ES-I3 (cell line): ENCODE measurements at regions not wholly inside any gene's neighbourhood (a gene's known extent, or its start where the extent isn't known, plus 50 kb on each side); places are given as distances from the start of the nearest gene placed in this dataset.

ENCODE experiments used
- H3K36me3 ChIP-seq: 2 replicates; pipeline ENCODE4 v1.6.1; 2013; ENCODE audit warnings: mild to moderate bottlenecking, low read length, control low read depth, moderate library complexity; ENCODE audit not compliant: insufficient read depth
- H3K4me1 ChIP-seq: 2 replicates; pipeline ENCODE4 v1.6.1; 2013; ENCODE audit warnings: mild to moderate bottlenecking, control low read depth, low read length; ENCODE audit not compliant: insufficient read depth
- H3K9ac ChIP-seq: 2 replicates; pipeline ENCODE4 v1.6.1; 2013; ENCODE audit warnings: low read depth, mild to moderate bottlenecking, low read length, moderate library complexity
- H3K9me3 ChIP-seq: 2 replicates; pipeline ENCODE4 v1.6.1; 2013; ENCODE audit warnings: mild to moderate bottlenecking, low read length, moderate library complexity; ENCODE audit not compliant: control insufficient read depth, insufficient read depth

- no peaks in the 10 kb centered on the region for H3K36me3 ChIP-seq
- H3K9ac ChIP-seq, result no peak overlapping the region
- no peaks in the 10 kb centered on the region for H3K9me3 ChIP-seq
- peaks cover 23% of the 10 kb centered on the region; the same call in 1 of the 2 replicates for H3K4me1 ChIP-seq
These were observed 219.3 kb upstream of the FLRT2 start for GRCh38 chr14:85310491-85311272.

- Histone ChIP-seq H3K4me1 (peaks cover 30% of the 10 kb centered on the region), H3K9ac (no peak overlapping the region), H3K36me3 (no peaks in the 10 kb centered on the region), H3K9me3 (no peaks in the 10 kb centered on the region)
These were observed 216.3 kb upstream of the FLRT2 start for GRCh38 chr14:85313560-85314207.

DNA sequence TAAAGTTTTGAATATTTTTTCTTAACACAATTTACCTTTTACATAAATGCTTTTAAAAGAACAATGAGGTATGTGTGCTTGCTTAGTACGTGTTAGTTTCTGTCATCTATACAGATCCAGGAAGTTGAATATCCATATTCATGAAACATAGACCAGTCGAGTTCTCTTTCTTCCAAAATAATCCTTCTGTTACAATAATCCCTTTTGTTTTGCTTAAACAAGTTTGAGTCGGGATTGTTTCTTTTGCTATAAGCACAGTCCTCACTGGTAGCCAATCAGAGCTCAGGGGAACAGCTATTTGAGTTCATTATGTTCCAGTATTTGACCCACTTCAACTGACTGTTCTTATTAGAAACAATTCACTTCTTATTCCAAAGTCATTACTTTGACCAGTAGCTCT is 214.7 kb upstream of the FLRT2 start:
- no peaks in the 10 kb centered on the region for H3K36me3 ChIP-seq
- no peak overlapping the region for H3K9ac ChIP-seq
- no peaks in the 10 kb centered on the region for H3K9me3 ChIP-seq

DNA sequence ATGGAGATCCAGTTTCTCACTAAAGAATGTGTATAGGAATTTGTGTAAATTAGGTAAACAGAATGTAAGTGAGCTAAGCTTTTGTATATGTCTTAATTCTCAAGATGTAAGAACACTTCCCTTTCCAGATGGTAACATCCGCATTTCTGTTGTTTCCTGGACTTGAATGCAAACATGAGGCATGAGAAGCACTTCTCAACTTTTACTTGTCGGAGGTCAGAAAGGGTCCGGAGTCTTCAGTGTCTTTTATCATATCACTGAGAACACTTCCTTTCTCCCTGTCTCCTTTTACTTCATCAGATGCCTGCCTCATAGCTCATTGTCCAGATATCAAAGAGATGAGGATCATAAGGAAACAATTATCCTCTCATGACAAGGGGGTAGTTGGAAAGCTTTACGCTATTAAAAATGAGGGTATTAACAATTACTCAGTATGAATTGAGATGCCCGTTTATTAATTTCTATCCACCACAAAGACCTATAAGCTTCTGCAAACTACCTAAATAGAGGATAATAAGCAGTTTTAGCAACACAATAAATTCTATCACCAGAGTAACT is 214.1 kb upstream of the FLRT2 start:
- Histone ChIP-seq H3K4me1 (peaks cover 19% of the 10 kb centered on the region), H3K36me3 (no peaks in the 10 kb centered on the region), H3K9ac (no peak overlapping the region), H3K9me3 (no peaks in the 10 kb centered on the region)

More for the DNA sequence above, 214.7 kb upstream of the FLRT2 start:
- H3K4me1 ChIP-seq, result peaks cover 19% of the 10 kb centered on the region

GRCh38 chr14:85316701-85317410 is 213.1 kb upstream of the FLRT2 start:
- H3K36me3 ChIP-seq, result no peaks in the 10 kb centered on the region
- no peaks in the 10 kb centered on the region for H3K9me3 ChIP-seq
- peaks cover 19% of the 10 kb centered on the region for H3K4me1 ChIP-seq
- H3K9ac ChIP-seq, result no peak overlapping the region

GRCh38 chr14:85317491-85318021 is 212.4 kb upstream of the FLRT2 start:
- Histone ChIP-seq H3K9ac (no peak overlapping the region), H3K9me3 (no peaks in the 10 kb centered on the region), H3K4me1 (peaks cover 18% of the 10 kb centered on the region), H3K36me3 (no peaks in the 10 kb centered on the region)

- H3K4me1 ChIP-seq, result peaks cover 14% of the 10 kb centered on the region
- H3K9me3 ChIP-seq, result no peaks in the 10 kb centered on the region
- no peak overlapping the region for H3K9ac ChIP-seq
- H3K36me3 ChIP-seq, result no peaks in the 10 kb centered on the region
These were observed 210.8 kb upstream of the FLRT2 start for GRCh38 chr14:85319101-85319500.

GRCh38 chr14:85319998-85320630 is 209.8 kb upstream of the FLRT2 start:
- H3K9me3 ChIP-seq, result no peaks in the 10 kb centered on the region
- no peaks in the 10 kb centered on the region for H3K36me3 ChIP-seq
- H3K4me1 ChIP-seq, result peaks cover 14% of the 10 kb centered on the region
- no peak overlapping the region for H3K9ac ChIP-seq

GRCh38 chr14:85325134-85326017 is 204.6 kb upstream of the FLRT2 start:
- no peaks in the 10 kb centered on the region for H3K36me3 ChIP-seq

DNA sequence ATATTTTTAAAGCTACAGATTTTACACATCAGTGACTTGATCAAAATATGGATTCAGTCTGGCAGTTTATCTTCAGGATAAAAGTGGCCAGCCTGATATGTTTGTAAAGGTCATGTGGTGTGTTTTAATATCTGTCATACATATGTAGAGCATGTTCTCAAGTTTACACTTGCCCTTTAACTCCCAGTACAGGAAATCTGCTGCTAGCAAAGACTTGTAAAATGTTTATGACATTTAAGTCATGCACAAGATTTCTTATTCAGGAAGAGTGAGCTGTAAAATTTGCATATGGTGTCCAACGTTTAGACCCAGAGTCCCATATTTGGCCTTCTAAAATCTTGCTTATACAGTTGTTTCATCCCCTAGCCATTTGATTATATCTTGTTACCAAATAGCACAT is 197.5 kb upstream of the FLRT2 start:
- Histone ChIP-seq H3K36me3 (no peaks in the 10 kb centered on the region), H3K4me1 (no peaks in the 10 kb centered on the region), H3K9ac (no peak overlapping the region), H3K9me3 (no peaks in the 10 kb centered on the region)

More at GRCh38 chr14:85325134-85326017, 204.6 kb upstream of the FLRT2 start:
- no peaks in the 10 kb centered on the region for H3K9me3 ChIP-seq
- no peaks in the 10 kb centered on the region for H3K4me1 ChIP-seq
- H3K9ac ChIP-seq, result no peak overlapping the region

GRCh38 chr14:85333313-85333712 is 196.6 kb upstream of the FLRT2 start:
- no peaks in the 10 kb centered on the region for H3K9me3 ChIP-seq
- no peak overlapping the region for H3K9ac ChIP-seq
- H3K4me1 ChIP-seq, result no peaks in the 10 kb centered on the region
- no peaks in the 10 kb centered on the region for H3K36me3 ChIP-seq

- H3K36me3 ChIP-seq, result no peaks in the 10 kb centered on the region
- no peaks in the 10 kb centered on the region for H3K4me1 ChIP-seq
- H3K9me3 ChIP-seq, result no peaks in the 10 kb centered on the region
- no peak overlapping the region for H3K9ac ChIP-seq
These were observed 196.1 kb upstream of the FLRT2 start for GRCh38 chr14:85333841-85334240.

- no peaks in the 10 kb centered on the region for H3K4me1 ChIP-seq
- no peak overlapping the region for H3K9ac ChIP-seq
- H3K9me3 ChIP-seq, result no peaks in the 10 kb centered on the region
- no peaks in the 10 kb centered on the region for H3K36me3 ChIP-seq
These were observed 195.6 kb upstream of the FLRT2 start for GRCh38 chr14:85334316-85334715.
